ENCODE measurements at regions not wholly inside any gene's neighbourhood (a gene's known extent, or its start where the extent isn't known, plus 50 kb on each side); places are given as distances from the start of the nearest gene placed in this dataset.

GRCh38 chr1:56297904-56298303 lies 281.5 kb downstream of the PLPP3 start:
- H3K4me1 Mint-ChIP-seq (ENCODE audit: low read depth), result no peaks in the 10 kb centered on the region
- no peaks in the 10 kb centered on the region for H3K36me3 Mint-ChIP-seq (ENCODE audit: low read depth)
- no peak overlapping the region for H3K4me3 Mint-ChIP-seq
- H3K27ac Mint-ChIP-seq, result no peak overlapping the region
- peaks cover 4% of the 10 kb centered on the region for H3K27me3 Mint-ChIP-seq (ENCODE audit: insufficient read depth)
- peaks cover 14% of the 10 kb centered on the region for H3K9me3 Mint-ChIP-seq
- no peak for TF ChIP-seq CTCF (IDR thresholded peaks at IDR 0.05)
- no peak for DNase-seq

- no peak overlapping the region for H3K27ac Mint-ChIP-seq
- H3K27me3 Mint-ChIP-seq (ENCODE audit: insufficient read depth), result peaks cover 4% of the 10 kb centered on the region
- peaks cover 14% of the 10 kb centered on the region for H3K9me3 Mint-ChIP-seq
- no peaks in the 10 kb centered on the region for H3K4me1 Mint-ChIP-seq (ENCODE audit: low read depth)
- H3K4me3 Mint-ChIP-seq, result no peak overlapping the region
- DNase-seq, result no peak
- no peak for TF ChIP-seq CTCF (IDR thresholded peaks at IDR 0.05)
- H3K36me3 Mint-ChIP-seq (ENCODE audit: low read depth), result no peaks in the 10 kb centered on the region
These were observed 282.2 kb downstream of the PLPP3 start for GRCh38 chr1:56297208-56297607.

GRCh38 chr1:56295949-56296929 lies 283.1 kb downstream of the PLPP3 start:
- Mint-ChIP-seq H3K27ac (no peak overlapping the region), H3K4me1 (ENCODE audit: low read depth) (no peaks in the 10 kb centered on the region), H3K36me3 (ENCODE audit: low read depth) (no peaks in the 10 kb centered on the region), H3K4me3 (no peak overlapping the region), H3K27me3 (ENCODE audit: insufficient read depth) (peaks cover 8% of the 10 kb centered on the region), H3K9me3 (peaks cover 14% of the 10 kb centered on the region)
- no peak for DNase-seq
- no peak for TF ChIP-seq CTCF (IDR thresholded peaks at IDR 0.05)

GRCh38 chr1:56291374-56291919 lies 287.9 kb downstream of the PLPP3 start:
- peaks cover 8% of the 10 kb centered on the region for H3K27me3 Mint-ChIP-seq (ENCODE audit: insufficient read depth)
- no peaks in the 10 kb centered on the region for H3K36me3 Mint-ChIP-seq (ENCODE audit: low read depth)
- no peak overlapping the region for H3K4me3 Mint-ChIP-seq
- no peaks in the 10 kb centered on the region for H3K4me1 Mint-ChIP-seq (ENCODE audit: low read depth)
- DNase-seq, result no peak
- no peak overlapping the region for H3K27ac Mint-ChIP-seq
- peaks cover 22% of the 10 kb centered on the region for H3K9me3 Mint-ChIP-seq
- no peak for TF ChIP-seq CTCF (IDR thresholded peaks at IDR 0.05)

- Mint-ChIP-seq H3K4me1 (ENCODE audit: low read depth) (no peaks in the 10 kb centered on the region), H3K9me3 (peaks cover 16% of the 10 kb centered on the region), H3K4me3 (no peak overlapping the region), H3K27ac (no peak overlapping the region), H3K36me3 (ENCODE audit: low read depth) (no peaks in the 10 kb centered on the region), H3K27me3 (ENCODE audit: insufficient read depth) (peaks cover 6% of the 10 kb centered on the region)
- DNase-seq, result no peak
- no peak for TF ChIP-seq CTCF (IDR thresholded peaks at IDR 0.05)
These were observed 290.1 kb downstream of the PLPP3 start for GRCh38 chr1:56289260-56289659.
